GM18867 (cell line): ENCODE measurements at regions not wholly inside any gene's neighbourhood (a gene's known extent, or its start where the extent isn't known, plus 50 kb on each side); places are given as distances from the start of the nearest gene placed in this dataset.

Experiments used
- ATAC-seq: cut with Tn5 transposase; IDR thresholded peaks from one replicate; pipeline ENCODE4 v1.9.1; 2021; ENCODE audit warnings: mild to moderate bottlenecking, moderate library complexity; ENCODE audit not compliant: unreplicated experiment

DNA sequence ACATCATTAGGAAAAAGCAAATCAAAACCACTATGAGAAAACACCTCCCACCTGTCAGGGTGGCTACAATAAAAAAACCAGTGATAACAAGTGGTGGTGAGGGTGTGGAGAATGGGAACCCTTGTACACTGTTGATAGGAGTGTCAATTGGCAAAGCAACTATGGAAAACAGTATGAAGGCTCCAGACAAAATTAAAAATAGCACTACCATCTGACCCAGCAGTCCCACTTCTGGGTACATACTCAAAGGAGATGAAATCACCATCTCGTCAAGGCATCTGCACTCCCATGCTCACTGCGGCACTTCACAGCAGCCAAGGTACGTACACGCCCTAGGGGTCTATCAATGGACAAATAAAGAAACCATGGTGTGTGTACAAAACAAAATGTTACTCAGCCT, 715.1 kb downstream of the UQCRFS1 start:
- ATAC-seq, result no peak

DNA sequence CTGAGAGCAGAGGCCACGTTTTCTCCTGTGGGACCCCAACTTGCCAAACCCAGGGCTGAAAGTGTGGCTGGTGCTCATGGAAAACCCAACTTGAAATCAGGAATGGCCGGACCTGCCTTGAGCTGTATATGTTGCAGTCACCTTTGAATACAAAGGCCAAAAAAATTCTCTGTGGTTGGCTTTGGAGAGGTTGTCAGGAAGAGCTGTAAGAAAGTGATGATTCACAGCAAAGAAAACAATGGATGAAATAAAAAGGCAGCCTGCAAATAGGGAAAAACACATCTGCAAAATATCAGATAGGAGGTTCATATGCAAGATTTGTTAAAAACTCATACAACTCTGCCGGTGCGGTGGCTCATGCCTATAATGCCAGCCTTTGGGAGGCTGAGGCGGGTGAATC, 715.8 kb downstream of the UQCRFS1 start:
- ATAC-seq, result no peak

DNA sequence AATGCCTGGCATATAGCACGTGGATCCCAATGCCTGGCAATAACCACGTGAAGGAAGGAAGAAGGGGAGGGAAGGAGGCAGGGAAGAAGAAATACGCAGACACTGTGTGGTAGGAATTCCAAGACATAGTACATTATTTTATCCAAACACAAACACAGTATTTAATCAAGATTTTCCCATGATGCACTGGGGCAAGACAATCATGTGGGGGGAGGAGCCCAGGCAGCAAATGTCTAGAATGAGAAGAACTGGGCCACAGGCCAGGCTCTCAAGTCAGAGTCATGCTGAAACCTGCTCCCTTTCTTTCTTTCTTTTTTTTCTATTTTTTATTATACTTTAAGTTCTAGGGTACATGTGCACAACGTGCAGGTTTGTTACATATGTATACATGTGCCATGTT, 717.9 kb downstream of the UQCRFS1 start:
- no peak for ATAC-seq

DNA sequence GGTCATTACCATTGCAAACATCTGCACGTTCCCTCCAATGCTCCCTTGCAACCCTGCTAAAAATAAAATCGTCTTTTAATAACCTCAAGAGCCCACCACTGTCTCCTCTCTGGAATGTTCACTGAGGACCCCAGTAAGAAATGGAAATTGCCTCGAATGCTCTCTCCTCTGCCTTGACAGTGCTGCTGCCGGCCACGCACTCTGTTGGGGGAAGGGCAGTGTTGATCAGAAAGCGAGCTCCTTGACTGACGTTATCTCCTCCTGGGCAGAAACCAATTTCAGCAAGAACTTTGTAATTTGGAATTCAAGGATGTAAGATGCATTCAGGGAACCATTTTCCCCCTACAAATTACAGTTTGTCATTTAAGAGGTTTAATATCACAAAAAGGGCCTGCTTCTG, 718.5 kb downstream of the UQCRFS1 start:
- no peak for ATAC-seq

DNA sequence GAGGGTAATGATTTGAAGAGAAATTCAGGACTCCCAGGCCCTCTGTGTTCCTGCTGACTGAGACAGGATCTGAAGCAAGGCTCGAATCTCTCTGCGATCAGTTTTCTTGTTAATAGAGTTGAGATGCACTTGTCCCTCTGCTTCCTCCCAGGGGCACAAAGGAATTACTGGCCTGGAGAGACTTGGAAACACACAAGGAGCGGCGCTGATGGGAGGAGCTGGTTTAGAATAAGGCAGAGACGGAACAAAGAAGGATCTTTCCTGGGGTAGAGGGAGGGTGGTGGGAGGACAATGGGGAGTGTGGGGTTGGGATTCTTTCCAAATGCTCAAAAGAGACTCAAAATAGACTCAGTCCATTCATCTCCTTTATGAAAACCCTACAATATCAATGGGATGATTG, 719.1 kb downstream of the UQCRFS1 start:
- no peak for ATAC-seq

DNA sequence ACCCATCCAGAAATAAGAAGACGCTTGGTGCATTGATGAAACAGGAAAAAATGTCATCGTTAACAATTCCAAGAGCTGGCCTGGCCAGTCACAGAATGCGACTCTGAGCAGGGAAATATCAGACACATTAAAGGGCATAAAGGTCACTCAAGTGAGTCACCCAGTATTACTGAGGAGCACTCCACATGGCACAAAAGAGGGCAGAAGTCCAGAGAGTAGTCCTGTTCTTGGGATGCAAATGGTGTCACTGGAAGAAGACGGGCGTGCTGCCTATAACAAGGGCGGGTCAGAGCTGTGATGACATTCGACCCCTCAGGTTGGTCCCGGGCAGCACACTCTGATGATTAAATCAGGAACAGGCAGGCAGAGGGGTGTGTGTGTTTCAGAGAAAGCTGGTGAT, 720.3 kb downstream of the UQCRFS1 start:
- ATAC-seq, result no peak

DNA sequence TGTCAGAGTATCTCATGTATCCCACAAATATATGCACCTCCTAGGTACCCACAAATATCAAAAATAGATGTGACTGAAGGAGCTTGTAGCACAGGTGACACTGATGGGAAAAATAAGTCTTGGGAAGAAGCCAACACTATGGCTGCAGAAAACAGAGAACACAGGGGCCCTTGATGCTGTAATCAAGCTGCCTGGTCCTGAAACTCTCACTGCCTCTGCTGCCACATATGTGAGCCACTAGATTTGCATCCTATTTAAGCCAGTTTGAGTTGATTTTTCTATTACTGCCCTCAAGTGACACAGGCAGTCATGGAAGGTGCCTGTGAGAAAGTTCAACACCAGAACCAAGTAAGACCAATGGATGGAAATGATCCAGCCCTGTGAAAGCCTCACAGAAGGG, 720.8 kb downstream of the UQCRFS1 start:
- no peak for ATAC-seq

DNA sequence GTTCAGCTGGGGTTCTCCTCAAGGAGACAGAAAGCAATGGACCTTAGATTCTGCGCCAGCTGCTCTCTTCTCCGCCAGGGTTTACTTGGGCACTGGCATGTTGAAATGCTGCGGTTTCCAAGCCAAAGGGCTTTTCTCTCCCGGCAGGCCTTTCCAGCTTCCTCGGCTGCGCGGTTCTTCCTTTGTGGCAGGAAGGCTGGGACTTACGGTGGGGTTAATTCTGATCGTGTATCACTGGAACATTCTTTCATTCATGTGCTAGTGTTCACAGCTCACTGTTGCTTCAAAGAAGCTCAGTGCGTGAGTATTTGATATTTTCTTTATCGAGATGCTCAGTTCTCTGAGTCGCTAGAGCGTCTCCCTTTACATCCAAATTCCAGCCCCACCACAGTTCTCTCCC, 723.2 kb downstream of the UQCRFS1 start:
- ATAC-seq, result no peak

DNA sequence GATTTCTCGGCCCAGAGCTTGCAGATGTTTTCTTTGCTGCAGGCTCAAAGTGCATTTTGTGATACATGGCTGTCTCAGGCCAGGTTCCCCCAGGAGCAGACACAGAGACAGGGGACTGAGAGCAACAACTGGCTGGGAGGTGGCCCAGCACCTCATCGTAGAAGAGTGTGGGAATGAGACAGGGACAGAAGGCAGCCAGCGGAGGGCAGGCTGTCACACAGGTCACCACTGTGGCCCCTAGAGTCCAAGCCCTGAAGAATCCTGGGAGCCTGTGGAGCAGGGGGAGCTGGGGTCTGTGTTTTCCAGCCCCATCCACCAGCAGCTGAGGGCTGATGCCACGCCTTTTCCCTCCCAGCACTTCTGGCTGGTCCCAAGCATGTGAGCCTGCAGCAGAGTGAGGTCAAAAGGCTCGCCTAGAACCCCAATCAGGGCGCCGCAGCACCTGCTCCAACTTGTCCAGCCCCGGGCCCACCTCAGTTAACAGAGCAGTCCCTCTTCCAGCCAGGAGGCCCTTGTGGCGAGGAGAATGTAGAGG, 723.8 kb downstream of the UQCRFS1 start:
- ATAC-seq, result no peak

DNA sequence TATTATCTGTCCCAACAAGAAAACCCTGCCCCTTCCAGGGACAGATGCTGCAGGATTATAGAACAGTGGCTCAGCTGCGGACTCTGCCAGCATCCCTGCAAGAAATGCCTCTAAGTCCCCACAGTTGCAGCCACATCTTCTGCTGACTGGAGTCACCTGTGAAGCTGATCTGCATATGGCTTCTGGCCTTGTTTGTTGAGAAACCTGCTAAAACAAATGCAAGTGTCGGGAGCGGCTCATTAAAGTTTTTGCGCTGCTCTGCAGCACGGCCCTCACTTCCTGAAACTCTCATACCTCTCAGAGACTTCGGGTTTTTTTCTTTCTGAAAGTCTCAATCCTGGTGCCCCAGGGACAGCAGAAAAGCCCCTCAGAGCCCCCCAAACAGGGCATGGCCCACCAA, 725.0 kb downstream of the UQCRFS1 start:
- ATAC-seq, result no peak

DNA sequence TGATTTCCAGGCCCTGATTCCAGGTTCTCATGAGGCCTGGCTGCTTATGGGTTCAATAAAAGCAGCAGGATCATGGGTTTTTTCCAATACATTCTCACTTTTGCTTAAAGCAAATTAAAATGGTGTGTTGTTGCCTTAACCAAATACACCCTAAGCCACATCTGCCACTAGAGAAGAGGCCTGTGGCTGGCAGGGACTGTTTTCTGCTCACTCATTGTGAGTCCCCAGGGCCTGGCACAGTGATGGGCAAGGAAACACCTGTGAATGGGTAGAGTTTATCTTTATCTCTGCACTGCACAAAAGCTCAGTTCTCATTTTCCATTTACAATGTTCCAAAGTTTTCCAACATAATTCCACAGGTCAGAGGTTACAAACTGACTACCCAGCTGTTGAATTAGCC, 726.0 kb downstream of the UQCRFS1 start:
- ATAC-seq, result no peak

DNA sequence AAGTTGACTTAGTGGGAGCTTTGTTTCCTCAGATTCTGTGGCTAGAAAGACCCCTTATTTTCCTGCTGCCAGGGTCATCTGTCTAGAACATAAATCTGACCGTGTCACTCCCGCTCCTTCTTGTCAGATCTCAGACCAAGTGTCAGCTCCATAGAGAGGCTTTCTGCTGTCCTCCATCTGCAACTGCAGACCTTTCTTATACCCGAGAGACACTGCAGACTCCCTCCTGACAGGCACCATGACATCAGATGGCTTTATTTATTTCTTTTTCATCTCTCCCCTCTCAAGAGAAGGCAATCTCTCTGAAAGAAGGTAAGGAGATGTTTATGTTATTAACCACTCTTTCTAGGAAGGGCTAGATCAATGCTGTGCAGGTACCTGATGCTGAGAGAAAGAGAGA, 726.5 kb downstream of the UQCRFS1 start:
- ATAC-seq, result no peak

DNA sequence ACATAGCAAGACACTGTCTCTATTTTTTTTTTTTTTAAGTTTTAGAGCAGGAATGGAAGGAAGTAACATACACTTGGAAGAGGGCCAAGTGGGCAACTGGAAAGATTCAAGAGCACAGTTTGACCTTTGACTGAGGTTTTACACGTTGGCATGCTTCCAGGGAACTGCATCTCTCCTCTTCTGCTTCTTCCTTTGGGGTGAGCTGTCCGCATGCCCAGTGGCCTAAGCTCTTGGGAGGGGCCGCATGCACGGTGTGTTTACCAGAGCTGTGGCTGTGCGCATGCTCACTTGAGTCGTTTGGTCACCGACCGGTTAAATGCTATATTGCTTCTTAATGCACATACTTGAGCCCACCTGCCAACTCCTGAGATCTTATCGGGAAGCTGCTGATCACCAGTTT, 727.7 kb downstream of the UQCRFS1 start:
- ATAC-seq, result no peak

DNA sequence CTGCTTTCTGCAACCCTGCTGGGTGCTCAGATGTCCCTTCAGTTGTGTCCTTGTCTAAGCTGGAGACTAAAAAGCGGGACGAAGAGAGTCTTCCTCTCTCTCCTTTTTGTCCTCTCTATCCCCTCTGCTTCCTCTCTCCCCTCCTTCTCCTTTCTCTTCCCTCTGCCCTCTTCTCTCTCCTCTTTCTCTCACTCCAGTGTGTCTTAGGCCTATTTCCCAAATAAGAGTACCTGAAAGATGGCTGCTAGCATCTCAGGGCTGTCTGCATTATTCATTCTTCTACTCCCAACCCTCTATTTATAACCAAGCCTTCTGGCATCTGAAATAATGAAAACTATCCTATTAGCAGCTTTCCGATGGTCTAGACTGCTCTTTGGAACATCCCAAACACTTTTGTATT, 729.8 kb downstream of the UQCRFS1 start:
- no peak for ATAC-seq

DNA sequence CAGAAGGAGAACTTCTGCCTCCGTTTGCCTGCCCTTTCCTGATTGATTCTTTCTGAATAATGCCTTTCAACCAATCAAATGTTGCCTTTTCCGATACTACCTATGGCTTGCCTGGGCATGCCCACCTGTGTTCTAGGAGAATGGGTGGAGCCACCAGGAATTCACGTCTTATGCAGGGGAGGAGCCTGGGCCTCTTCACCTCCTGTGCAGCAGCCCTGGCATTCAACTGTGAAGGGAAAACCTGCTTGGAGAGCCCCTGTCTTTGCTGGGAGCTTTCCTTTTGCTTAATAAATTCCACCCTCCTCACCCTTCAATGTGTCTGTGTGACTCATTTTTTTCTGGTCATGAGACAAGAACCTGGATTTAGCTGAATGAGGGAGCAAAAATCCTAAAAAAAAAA, 730.7 kb downstream of the UQCRFS1 start:
- no peak for ATAC-seq

DNA sequence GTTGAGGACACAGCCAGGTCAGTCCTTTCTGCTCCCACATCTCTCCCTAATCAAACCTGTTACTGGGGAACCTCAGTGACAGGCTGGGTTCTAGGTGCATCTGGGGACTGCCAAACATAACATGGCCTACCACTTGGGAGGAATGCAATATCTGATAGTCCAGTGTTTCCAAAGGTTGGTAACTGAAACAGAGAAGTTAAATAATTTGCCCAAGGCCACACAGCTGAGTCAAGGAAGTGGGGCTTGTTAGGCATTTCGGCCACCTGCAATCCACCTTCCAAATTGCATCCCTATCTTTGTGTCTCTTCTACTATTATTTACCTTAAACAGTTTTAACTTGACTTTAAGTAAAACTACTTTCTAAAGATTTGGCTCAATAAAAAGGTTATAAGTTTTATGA, 731.3 kb downstream of the UQCRFS1 start:
- ATAC-seq, result no peak

DNA sequence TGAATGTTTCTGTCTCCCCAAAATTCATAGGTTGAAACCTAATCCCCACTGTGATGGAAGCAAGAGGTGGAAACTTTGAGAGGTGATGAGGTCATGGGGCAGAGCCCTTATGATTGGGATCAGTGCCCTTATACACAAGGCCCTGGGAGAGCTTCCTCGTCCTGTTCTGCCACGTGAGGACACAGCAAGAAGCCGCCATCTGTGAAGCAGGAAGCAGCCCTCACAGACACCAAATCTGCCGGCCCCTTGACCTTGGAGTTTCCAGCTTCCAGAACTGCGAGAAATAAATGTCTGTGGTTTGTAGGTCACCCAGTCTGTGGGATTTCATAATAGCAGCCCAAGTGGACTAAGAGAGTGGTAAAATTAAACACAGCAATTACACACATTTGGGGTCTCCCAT, 737.4 kb downstream of the UQCRFS1 start:
- ATAC-seq, result no peak

DNA sequence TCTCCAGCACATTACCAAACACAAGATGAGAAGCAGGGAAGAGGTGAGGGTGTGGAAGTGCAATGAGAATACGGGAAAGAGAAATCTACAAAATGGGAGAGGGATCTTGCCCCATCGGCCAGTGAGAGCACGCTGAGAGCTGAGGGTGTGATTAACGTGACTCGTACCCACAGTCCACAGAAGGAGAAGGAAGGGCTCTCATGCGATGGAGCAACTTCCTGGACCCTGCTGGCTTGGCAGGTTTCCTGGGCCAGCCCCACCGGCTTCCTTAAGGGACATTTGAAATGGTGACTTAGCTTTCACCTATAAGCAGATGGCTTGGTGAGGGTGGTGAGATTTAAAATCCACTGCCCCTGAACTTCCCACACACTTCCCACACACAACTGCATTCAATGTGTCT, 740.1 kb downstream of the UQCRFS1 start:
- no peak for ATAC-seq

DNA sequence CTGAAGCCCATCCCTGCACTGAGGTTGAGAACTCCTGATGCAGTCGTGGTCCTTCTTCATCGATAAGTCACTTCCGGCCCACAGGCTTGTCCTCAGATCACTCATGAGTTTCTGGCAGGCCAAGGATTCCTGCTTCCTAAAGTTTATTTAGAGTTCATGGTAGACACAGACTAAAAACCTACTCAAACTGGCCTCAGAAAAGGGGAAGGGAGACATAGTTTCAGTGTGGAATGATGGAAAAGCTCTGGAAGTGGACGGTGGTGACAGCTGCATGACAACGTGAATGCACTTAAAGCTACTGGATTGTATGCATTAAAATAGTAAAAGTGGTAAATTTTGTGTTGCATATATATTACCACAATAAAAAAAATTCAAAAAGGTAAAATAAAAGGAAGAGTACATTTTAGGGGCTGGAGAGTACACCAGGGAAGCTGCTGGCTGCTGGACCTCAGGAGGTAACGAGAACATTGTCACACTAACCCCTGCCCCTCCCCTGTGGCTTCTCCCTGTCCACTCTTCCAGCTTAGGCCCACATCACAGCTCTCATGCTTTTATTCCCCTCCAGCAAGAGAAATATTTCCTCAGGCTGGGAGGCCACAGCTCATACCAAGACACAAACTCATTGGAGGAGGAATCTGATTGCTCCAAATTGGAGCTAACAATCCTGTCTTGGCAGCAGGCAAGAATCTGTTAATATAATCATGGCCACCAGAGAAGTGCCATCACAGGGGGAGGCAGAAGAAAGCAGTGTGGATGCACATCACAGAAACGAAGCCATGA, 741.0 kb downstream of the UQCRFS1 start:
- ATAC-seq, result no peak

DNA sequence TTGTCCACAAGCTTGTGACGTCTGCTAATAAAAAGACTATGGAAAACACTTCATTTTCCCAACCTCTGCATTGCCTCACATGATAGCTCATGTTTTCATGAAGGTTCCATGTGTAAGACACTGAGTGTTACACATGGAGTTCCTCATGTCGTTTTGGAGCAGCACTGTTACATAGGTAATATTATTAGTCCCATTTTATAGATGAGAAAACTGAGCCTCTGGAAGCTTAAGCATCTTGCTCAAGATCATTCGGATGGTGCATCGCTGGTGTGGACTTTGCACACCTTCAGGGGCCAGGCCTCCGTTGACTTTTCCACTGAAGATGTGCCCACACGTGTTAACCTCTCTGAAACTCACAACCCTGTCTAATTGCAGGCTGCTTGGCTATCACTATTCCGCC, 743.4 kb downstream of the UQCRFS1 start:
- no peak for ATAC-seq

DNA sequence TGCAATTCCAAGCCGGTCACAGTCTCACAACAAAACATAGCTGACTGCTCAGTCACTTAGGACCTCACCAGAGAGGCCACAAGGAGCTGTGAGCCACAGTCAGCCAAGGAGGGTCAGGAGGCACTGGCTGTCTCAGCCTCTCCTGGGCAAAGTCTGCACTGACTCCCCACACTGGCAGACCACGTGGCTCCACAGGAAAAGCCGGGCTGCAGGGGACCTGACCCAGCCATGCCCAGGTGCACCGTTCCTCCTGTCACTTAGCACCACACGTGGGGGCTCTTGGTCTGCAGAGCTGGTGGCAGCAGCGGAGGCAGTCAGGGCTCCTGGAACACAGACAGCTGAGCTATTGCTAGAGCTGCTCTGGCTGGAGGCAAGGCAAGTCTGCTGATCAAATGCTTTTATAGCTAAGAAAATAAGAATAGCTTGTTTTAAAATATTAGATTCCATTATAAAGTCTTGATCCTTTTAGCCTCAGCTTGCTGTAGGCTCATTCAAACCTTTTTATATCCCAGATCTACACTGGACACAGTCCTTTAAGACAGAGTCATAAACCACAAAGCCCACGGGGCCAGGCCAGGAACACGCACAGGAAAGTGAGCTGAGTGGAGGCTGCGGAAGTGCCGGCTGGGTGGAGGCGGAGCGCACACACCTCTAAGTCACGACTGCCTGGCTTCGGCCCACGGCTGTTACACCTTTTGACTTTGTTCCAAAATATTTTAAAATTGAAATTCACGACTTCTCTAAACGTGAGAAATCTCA, 744.1 kb downstream of the UQCRFS1 start:
- ATAC-seq, result no peak
